IPS-NIHi7 (cell line): ENCODE measurements at regions not wholly inside any gene's neighbourhood (a gene's known extent, or its start where the extent isn't known, plus 50 kb on each side); places are given as distances from the start of the nearest gene placed in this dataset.
A peak's percentile ranks its signal among the peaks of the same experiment; 100 is the strongest.

Experiments used
- DNase-seq: peaks from one replicate; pipeline ENCODE4 v3.0.0; 2012; ENCODE audit warnings: mixed read lengths; ENCODE audit errors: extremely low spot score

DNA sequence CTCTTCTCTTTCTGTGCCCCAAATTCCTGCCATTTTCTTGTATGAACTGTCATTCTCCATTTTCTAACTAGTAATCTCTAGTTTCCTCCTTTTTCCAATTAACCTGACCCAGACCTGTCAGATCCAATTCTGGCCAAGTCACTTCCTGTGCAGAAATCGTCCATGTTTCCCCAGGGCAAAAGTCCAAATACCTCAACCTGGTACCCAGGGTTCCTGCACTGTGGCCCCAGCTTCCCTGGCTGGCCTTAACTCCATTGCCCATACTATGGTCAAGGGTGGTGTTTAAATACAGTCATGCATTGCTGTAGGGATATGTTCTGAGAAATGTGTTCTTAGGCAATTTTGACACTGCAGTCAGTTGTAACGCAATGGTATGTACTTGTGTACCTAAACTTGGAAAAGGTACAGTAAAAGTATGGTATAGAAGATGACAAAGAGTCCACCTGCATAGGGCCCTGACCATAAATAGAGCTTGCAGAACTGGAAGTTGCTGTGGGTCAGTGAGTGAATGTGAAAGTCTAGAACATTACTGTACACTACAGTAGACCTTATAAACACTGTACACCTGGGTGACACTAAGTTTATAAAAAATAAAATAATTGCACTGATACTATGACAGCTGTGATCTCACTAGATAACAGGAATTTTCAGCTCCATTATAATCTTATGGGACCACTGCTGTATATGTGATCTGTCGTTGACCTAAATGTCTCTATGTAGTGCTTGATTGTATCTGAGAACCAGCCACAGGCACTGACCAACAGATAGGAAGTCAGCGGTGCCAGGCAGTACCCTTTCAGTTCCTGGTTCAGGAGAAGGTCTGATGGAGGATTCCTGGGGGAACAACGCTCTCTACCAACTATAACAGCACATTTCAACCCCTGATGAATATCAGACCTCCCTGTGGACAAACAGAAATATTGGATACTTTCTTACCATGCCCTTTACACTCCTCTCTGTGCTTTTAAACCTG is 336.1 kb upstream of the PROK2 start:
- DNase-seq, result no peak

DNA sequence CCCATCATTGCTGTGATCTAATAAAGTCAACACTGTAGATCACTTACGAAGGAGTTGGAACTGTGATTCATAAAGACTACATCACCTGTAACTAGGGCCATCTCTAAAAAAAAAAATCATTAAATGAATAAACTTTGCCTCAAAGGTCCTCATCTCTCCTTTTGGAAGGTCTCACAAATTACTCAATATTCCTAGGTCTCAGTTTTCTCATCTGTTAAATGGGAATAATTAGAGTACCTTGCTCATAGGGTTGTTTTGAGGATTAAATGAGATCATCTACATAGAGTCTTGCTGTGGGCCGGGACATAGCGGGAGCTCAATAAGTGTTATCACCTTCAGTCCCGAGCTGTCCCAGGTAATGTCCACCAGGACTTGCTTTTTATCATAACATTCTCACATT is 335.1 kb upstream of the PROK2 start:
- DNase-seq, result no peak

DNA sequence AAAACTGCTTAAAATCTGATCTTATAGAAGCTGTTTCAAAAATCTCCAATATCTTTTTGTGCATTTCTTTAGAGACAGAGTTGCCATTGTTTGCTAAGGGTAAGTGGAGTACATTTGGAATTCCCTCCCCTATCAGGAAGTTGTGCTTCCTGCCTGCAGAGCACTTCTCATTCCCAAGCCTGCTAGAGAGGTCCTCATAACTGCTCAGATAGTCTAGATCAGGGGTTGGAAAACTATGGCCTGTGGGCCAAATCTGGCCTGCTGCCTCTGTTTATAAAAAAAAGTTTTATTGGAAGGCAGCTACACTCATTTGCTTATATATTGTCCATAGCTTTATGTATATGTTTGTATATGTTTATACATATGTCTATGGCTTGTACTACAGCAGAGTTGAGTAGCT is 333.7 kb upstream of the PROK2 start:
- DNase-seq, result no peak

DNA sequence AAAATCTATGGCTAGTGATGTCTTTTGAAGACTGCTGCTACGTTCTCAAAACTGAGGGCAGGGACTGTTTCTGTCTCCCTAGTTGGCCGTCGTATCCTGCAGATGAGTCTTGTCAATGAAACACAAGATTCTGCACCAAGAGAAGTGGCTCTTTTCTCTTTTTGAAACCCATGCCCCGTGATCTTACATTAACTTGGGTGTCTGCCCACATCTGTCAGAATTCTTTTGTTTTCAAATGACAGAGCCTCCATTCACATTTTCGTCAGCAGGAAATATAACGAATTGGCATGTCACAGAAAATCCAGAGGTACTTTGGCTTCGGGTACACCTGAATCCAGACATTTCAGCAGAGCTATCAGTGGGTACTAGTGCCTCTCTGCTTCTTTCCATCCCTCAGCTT is 331.3 kb upstream of the PROK2 start:
- no peak for DNase-seq

GRCh38 chr3:72115307-72115706 is 330.4 kb upstream of the PROK2 start:
- no peak for DNase-seq

DNA sequence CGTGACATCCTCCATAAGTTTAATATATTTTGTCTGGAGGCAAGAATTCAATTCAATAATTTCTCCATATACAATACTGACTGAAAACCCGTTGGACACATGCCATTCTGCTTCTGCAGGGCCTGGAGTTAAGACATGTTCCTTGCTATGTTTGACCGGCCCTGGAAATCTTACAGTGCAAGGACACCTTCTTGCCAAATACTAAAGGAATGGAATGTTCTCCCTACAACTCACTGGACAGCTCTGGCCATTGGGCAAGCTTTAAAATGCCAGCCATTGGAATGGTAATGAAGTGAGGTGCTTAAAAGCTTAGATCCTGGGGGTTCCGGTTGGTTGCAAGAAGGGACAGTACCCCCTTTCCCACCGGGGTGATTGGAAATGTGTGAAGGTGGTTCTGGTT is 329.8 kb upstream of the PROK2 start:
- DNase-seq, result no peak

DNA sequence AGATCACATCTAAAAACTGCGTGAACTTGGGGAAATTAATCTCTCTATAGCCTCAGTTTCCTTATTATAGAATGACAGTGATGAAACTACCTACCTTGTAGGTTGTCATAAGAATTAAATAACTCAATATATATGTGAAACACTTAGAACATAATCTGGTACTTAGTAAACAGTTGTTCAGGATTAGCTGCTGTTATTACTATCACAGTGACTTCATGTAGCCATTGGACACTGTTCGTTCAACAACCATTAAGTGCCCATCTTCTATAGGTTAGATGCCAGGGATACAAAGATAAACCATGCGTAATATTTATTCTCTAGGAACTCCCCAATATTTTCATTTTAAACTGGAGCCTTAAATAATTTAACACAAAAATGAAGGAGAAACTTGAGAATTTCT is 329.0 kb upstream of the PROK2 start:
- DNase-seq, result no peak

DNA sequence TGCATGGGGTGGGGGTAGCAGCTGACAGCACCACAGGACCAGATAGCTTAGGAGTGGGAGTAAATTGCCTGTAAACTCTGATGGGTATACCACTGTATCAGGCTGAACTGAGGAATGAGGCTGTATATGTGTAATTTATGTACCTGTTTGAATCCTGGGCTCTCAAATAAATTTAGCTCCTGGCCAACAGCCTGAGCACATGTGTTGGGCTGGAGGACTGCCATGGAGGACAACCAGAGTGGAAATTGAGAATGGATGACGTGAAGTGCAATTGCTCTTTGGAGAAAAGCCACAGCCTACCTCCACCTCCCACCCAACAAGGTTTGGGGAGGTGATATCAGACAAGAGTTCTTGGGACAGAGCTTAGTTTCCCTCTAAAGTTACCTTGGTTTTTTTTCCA is 328.6 kb upstream of the PROK2 start:
- no peak for DNase-seq

DNA sequence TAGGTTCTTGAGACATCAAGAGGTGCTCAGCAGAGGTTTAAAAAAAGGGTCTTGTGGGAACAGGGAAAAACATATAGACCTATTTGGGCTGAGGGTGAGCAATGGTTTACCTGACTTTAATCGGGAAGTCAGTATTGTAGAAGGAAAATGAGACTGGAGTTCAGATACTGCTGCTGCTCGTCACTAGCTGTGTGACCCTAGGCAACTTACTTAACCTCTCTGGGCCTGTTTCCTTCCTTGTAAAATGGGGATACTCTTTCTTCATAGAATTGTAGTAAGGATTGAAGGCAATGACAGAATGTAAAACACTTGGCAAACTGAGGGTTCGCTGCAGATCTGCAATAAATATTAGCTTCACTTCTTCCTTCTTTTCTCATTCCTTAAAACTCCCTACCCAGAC is 327.5 kb upstream of the PROK2 start:
- DNase-seq, result no peak

DNA sequence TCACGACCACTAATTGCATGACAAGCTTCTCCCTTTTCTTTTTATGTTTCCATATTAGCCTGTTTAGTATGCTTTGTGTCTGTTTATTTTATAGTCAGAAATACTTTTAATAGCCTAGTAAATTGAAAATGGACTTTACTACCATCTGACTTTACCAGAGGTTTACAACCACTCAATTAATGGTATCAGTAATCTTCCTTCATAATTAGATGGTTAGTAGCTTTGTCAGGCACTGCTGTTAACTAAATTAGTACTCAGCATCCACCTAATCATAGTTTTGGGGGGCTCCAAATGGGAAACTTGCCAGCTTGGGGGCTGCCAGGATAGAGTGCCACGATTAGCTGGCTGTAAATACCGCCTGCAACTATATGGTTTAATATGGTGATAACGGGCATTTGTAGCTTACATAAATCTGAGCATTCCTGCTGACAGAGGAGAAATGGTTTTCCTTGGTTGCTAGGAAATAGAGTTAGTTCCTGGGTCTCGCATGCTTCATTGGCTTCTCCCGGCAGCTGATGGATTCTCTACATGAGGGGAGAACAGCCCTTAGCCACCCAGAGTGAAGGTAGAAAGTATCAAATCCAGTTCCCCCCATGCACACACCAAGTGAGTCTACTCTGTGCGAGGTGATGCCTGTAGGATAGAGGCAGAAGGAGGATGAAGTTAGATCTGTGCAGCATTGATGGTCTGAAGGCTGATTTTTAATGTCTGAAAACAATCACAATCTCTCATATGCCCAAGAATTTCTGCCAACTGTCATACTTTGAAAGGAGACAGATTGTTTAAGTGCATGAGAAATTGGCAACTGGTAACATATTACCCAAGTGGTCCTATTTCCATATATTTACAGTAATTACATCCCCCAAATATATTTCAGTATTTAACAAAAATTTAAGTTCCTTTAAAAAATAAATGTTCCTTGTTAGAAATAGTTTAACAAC is 326.6 kb upstream of the PROK2 start:
- no peak for DNase-seq

DNA sequence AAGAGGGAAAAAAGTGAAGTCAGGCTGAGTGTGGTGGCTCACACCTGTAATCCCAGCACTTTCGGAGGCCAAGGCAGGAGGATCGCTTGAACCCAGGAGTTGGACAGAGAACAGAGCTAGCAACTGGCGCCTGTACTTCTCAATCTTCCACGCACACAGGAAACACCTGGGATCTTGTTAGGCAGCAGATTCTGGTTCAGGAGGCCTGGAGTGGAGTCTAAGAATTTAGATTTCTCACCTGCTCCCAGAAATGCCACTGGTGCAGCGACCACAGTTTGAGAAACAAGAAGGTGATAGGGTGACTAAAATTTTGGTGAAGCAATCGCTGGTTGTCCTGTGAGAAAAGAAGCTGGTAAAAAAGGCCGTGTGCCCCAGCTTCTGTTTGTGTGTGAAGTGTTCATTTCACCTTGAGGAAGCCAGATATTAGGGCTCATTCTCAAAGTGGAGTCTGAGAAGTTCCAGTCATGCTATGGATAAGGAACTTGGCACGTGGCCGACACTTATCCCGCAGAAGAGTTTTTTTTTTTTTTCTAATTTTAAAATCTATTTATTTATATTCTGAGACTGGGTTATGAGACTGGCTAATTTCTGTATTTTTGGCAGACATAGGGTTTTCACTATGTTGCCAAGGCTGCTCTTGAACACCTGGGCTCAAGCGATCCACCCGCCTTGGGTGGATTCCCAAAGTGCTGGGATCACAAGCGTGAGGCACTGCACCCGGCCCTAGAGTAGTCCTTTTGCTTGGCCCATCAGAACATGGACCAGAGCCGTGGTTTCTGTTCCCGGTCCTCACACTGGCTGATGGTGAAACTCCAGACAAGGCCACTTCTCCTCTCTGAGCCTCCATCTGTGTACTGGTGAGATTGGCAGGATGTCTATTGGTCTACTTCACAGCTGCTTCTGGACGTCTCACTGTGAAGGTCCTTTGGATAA is 324.6 kb upstream of the PROK2 start:
- no peak for DNase-seq

- DNase-seq, result no peak
Observed at GRCh38 chr3:72105306-72105705, 320.4 kb upstream of the PROK2 start.

- DNase-seq, result no peak
Observed at GRCh38 chr3:72102112-72102616, 317.2 kb upstream of the PROK2 start.

DNA sequence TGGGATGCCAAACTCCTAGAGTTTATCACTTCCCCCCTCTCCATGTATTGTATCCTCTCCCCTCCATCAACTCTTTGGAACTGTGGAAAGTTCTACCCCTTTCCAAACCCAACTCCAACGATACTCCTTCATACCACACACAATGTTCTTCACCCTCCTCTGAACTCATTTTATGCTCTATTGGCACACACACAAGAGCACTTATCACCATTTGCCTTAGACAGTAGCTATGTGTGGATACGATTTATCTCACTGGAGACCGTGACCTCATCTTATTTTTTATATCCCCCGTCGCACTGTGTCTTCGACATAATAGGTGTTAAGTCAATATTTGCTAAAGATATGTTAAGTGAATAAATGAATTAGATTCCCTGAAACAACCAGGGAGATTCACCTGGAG is 316.5 kb upstream of the PROK2 start:
- DNase-seq, result no peak

DNA sequence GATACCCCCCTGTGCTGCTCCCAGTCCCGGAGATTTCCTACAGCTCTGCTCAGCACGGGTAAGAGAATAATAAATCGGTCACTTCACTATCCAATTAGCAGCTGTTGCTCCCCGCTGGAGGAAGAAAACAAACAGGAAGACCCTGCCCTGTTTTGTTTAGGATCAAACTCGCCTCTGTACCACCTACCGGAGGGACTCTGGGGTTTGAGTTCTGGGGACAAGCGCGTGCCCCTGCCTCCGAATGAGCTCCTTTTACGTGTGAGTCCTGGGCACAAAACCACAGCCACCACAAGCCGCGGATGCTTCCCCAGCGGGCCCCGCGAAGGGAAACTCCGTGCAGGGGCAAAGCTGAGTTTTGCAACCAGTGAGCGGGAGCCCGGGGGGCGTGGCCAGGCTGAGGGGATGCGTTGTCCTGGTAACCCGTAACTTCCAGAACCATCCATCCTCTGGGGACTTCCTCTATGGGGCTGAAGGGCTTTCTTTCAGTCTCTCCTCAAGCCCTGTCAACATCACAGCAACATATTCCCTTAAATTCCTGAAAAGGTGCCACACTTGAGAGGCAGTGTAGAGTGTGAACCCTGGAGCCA is 315.7 kb upstream of the PROK2 start:
- DNase-seq, result peak; percentile 87

GRCh38 chr3:72100080-72100511 is 315.1 kb upstream of the PROK2 start:
- DNase-seq, result peak; percentile 53

GRCh38 chr3:72099326-72100079 is 314.6 kb upstream of the PROK2 start:
- peak; percentile 55 for DNase-seq

DNA sequence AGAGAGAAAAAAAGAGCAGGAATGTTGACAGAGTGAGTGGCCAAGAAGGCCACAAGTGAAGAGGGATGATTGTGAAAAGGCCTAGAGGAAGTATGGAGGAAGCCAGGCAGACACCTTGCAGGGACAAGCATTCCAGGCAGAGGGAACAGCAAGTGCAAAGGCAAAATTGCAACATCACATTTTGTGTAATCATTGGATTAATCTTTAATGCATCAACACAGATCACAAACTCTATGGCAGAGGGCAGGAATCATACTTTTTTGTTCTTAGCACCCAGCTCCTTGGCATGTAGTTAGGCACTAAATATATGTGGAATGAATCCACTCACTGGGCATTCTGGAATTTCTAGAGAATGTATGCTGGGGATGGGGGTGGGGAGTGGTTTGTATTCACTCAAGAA is 312.1 kb upstream of the PROK2 start:
- no peak for DNase-seq

DNA sequence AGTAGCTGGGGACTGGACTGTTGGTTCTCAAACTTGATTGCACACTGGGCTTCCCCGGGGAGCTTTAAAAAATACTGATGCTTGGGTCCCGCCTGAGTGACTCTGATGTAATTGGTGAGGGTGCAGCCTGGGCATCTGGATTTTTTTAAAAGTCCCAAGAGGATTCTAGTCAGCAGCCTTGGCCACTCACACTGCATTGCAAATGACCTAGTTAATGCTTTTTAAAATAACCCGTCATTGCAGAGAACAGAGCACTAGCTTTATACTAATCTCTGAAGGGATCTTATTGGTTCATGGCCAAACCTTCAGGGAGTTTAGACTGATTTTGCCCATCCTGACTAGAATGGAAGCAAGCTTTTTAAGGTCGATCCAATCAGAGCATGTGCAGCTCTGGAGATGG is 310.6 kb upstream of the PROK2 start:
- DNase-seq, result no peak

DNA sequence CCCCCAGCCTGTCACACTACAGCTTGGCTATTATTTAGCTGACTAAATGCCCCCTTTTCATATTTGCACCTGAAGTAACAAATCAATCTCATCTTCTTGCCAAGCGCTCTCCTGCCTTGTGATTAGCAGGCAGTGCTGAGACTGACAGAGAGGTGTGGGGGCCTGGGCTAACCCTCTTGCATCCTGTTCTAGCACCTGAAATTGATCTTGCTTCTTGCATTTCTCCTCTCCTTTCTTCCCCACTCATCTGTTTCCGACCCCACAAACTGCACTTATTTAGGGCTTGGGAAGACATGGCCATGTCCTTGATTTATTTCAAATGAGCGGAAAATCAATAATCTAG is 309.0 kb upstream of the PROK2 start:
- no peak for DNase-seq
